NCI-H146 (cell line): ENCODE measurements at regions not wholly inside any gene's neighbourhood (a gene's known extent, or its start where the extent isn't known, plus 50 kb on each side); places are given as distances from the start of the nearest gene placed in this dataset.

Experiments
- DNase-seq: peaks from one replicate; lab custom pipeline; 2025; lab: John Stamatoyannopoulos, UW

DNA sequence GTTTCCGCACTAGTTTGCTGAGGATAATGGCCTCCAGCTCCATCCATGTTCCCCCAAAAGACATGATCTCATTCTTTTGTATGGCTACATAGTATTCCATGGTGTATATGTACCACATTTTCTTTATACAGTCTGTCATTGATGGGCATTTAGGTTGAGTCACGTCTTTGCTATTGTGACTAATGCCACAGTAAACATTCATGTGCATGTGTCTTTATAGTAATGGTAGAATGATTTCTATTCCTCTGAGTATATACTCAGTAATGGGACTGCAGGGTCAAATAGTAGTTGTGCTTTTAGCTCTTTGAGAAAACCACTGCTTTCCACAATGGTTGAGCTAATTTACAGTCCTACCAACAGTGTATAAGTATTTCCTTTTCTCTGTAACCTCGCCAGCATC lies 78.3 kb upstream of the BCL9 start:
- no peak for DNase-seq

DNA sequence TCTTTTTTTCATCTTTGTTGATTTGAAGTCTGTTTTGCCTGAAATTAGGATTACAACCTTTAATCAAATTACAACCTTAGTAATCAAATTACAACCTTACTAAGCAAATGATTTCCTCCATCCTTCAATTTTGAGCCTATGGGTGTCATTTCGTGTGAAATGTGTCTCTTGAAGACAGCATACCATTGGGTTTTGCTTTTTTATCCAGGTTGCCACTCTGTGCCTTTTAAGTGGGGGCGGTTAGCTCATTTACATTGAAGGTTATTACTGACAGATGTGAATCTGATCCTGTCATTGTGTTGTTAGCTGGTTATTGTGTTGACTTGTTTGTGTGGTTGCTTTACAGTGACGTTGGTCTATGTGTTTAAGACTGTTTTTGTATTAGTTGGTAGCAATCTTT lies 74.8 kb upstream of the BCL9 start:
- no peak for DNase-seq

DNA sequence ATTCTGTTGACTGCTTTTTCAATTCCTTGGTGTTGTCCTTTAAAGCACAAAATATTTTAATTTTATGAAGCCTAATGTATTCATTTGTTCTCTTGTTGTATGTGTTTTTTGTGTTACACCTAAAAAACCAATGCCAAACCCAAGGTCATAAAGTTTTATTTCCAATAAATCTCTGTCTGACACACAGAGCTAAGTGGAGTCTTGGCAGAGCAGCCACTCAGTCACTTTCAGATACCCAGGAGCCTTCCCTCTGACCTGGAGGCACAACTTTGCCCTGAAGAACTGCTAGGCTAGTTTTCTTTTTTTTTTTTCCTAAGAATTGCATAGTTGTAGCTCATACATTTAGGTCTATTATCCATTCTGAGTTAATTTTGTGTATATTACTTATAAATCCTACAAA lies 71.2 kb upstream of the BCL9 start:
- no peak for DNase-seq

DNA sequence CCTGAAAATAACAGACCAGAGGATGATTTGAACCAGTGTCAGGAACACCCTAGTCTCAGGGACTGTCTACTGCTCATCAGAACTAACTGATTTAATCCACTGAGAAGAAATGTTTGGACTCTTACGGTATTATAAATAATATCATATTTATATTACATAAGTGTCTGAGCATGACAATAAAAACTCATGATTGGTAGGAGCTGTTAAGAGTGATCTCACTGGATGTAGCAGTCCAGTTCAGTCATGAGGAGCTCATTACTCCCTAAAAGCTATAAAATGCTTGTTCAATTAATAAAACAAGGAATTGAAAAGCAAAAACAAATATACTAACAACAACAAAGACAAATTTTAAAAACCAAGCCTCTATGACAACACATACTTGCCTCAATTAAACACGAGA lies 68.8 kb upstream of the BCL9 start:
- no peak for DNase-seq

DNA sequence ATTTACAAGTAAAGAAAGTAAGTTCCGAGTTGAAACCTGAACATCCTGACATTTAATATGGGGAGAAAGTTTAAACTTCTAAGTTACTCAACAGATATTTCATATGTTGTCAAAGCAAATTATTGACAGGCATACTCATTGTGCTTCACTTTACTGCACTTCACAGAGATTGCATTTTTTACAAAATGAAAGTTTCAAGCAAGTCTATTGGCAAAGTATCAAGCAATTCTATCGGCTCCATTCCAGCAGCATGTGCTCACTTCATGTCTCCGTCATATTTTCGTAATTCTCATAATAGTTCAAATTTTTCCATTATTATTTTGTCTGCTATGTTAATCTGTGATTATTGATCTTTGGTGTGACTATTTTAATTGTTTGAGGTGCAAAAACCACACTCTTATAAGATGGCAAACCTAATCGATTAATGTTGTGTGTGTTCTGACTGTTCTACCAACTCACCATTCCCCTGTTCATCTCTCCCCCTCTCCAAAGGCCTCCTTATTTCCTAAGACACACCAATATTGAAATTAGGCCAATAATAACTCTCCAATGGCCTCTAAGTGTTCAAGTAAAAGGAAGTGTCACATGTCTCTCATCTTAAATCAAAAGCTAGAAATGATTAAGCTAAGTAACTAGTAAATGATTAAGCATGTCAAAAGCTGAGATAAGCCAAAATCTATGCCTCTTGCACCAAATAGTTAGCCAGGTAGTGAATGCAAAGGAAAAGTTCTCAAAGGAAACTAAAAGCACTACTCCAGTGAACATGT lies 68.2 kb upstream of the BCL9 start:
- DNase-seq: no peak

DNA sequence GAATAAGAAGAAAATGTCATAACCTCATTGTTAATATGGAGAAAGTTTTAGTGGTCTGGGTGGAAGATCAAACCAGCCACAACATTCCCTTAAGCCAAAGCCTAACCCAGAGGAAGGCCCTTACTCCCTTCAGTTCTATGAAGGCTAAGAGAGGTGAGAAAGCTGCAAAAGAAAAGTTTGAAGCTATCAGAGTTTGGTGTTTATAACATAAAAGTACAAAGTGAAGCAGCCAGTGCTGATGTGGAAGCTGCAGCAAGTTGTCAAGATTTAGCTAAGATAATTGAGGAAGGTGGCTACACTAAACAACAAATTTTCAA lies 67.6 kb upstream of the BCL9 start:
- no peak for DNase-seq

DNA sequence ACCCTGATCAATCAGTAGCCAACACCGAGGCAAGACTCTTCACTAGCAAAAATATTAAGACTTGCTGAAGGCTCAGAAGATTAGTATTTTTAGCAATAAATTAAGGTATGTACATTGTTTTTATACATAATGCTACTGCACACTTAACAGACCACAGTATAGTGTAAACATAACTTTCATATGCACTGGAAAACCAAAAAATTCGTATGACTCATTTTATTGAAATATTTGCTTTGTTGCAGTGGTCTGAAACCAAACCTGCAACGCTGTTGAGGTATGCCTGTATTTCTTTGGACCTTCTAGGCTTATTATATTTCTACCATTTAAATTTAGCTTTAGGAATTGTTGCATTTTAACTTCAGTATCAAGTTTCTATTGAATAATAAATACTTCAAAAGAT lies 65.8 kb upstream of the BCL9 start:
- DNase-seq: no peak

DNA sequence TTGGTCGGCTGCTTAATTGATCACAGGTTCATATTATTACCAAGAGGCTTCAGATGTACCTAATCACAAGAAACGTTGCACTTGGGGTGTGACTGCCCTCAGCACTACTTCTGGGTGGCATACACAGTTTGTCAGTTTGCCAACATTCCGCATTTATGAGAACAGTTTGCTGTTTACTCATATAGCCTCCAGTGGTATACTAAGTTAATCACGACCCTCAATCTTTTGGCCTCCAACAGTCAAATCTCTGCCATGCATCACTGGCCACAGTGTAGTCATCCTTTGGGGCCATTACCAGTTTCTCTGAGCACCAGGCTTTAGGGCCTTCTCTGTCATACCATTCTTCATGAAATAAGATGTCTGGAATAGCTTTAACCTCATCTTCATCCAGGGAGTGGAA lies 62.8 kb upstream of the BCL9 start:
- no peak for DNase-seq

DNA sequence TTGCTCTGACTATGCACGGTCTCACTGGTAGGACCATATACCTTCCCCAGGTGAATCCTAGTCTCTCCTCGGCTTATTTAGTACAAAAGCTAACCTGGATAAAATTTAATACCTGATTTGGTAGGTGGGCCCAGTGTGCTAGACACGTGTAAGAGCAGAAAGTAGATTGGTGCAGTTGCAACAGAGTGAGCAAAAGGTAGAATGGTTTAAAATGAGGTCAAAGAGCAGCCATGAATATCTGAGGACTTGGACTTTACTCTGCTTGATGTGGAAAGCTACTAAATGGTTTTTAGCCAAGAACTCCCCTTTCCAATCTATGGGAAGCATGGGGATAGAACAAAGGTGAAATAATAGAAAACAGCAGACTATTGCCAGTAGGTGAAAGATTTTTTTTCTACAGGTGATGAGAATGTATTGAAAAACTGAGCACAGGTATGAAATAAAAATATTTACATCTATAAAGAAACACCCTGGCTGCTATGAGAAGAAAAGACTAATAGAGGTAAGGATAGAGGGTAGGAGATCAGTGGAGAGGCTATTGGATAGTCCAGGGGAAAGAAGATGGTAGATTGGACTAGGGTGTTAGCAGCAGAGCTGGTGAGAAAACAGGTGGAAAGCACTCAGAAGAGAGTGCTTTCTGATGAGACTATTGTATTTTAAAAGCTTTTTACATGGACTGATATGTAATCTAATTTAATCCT lies 61.3 kb upstream of the BCL9 start:
- no peak for DNase-seq

DNA sequence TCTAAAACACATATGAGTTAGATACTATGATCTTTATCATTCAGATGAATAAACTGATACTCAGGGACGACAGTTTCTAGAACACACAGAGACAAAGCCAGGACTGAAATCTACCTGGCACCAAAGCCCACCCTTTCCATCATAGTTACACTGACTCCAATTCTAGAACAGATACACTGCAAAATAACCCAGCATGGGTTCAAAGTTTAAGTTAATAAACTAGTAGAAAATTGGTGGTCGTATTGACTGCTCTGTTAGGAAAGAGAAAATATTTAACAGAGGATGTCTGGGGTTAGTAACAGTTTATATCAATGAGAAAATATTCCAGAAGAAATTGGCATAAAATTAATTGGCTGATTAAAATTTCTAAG lies 60.8 kb upstream of the BCL9 start:
- DNase-seq: no peak

DNA sequence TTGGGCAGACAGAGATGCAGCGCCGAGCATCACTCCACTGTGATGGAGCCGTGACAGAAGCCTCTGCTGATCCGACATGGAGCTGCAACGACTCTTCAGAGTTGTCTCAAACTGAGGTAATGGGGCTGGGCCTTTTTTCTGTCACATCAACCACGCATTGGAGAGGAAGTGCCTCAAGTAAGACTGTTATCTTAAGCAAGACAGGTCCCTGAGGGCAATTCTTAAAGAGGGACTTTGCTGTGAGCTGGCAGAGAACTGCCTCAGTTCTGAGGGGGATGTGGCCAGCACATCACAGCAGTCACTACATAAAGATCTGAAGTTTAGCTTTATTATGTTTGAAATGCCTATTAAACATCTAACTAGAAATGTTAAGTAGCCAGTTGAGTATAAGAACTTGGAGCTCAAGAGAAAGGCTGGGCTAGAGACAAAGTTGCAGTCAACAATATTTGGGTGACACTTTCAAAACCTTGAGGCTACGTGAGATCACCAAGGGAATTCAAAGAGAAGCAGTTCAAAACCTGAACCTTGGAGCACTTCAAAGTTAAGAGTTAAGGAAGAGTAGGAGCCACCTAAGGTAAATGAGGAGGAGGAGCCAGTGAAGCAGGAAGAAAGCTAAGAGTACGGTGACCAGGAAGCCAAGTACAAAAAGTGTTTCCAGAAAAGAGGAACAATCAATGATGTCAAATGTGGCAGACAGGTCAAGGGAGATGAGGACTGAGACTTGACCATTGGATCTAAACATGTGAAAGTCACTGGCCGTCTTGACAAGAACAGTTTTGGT lies 54.2 kb upstream of the BCL9 start:
- DNase-seq: no peak

DNA sequence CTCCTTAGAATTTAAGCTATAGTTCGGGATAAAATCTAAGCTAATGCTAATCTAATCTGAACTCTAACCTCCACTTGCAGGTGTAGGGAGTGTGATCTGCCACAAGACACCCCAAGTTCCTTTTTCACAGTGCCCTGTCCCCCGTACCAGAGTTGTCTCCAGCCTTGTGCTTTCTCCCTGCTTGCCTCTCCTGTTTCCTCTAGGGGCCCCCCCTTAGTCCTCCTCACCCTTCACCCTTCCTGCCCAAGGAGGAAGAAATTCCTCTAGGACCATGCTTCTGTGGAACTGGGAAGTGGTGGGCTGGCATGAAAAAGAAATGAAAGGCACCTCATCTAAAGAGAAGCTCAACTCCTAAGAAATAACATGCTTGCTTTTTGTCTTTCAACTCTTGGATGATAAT lies 50.2 kb upstream of the BCL9 start:
- DNase-seq: no peak
